ENCODE measurements at regions not wholly inside any gene's neighbourhood (a gene's known extent, or its start where the extent isn't known, plus 50 kb on each side); places are given as distances from the start of the nearest gene placed in this dataset.

DNA sequence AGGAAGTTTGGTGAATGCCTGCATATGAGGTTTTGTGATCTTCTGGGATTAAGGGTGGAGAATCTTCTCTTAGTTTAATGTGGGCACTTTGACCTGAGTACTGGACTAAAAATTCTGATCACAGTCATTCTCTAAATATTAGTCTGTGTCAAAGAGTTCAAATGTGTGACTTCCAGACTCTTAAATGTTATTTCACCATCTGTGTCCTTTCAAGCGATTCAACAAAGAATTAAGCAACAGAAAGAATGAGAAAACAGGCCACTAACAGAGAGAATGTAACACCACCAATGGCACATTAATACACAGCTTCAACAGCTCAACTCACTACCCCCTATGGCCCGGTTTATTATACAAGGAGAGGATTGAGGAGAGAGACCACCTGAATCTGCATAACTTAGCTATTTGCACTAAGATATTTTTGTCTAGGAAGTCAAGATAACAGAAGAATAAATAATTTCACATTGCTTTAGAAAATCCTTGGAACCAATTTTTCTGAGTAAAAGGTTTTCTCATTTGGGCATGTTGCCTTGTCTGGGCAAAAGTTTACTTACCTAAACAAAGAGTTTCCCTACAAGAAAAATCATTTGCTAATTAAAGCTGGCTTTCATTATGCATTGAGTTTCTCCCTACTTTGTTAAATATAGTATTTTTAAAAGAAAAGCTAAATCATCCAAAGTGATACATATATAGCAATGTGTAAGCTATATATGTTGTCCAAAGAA is 1313.7 kb downstream of the NCAM2 start:
- TF ChIP-seq, protein P1, sequence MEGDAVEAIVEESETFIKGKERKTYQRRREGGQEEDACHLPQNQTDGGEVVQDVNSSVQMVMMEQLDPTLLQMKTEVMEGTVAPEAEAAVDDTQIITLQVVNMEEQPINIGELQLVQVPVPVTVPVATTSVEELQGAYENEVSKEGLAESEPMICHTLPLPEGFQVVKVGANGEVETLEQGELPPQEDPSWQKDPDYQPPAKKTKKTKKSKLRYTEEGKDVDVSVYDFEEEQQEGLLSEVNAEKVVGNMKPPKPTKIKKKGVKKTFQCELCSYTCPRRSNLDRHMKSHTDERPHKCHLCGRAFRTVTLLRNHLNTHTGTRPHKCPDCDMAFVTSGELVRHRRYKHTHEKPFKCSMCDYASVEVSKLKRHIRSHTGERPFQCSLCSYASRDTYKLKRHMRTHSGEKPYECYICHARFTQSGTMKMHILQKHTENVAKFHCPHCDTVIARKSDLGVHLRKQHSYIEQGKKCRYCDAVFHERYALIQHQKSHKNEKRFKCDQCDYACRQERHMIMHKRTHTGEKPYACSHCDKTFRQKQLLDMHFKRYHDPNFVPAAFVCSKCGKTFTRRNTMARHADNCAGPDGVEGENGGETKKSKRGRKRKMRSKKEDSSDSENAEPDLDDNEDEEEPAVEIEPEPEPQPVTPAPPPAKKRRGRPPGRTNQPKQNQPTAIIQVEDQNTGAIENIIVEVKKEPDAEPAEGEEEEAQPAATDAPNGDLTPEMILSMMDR (conservative IDR thresholded peaks at IDR 0.05) = no peak
- no peak for TF ChIP-seq EZH2 (IDR thresholded peaks at IDR 0.05; ENCODE audit: low read depth)
